ENCODE measurements at regions not wholly inside any gene's neighbourhood (a gene's known extent, or its start where the extent isn't known, plus 50 kb on each side); places are given as distances from the start of the nearest gene placed in this dataset.
"Not testable (repeated sequence)": the region's sequence is repeated elsewhere in the genome, so short reads cannot be mapped to it uniquely, and the experiment has no call there.

DNA sequence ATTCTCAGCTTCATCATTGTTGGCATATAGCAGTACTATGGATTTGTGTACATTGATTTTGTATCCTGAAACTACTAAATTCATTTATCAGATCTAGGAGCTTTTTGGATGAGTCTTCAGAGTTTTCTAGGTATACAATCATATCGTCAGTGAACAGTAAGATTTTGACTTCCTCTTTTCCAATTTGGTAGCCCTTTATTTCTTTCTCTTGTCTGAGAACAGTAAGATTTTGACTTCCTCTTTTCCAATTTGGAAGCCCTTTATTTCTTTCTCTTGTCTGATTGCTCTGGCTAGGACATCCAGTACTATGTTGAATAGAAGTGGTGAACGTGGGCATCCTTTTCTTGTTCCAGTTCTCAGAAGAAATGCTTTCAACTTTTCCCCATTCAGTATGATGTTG, 140.4 kb upstream of the B3GAT2 start:
- TF ChIP-seq CTCF, POLR2A, EP300, POLR2AphosphoS5 (IDR thresholded peaks at IDR 0.05): not testable (repeated sequence)
